Neural cell (in vitro differentiated cells): ENCODE measurements at regions not wholly inside any gene's neighbourhood (a gene's known extent, or its start where the extent isn't known, plus 50 kb on each side); places are given as distances from the start of the nearest gene placed in this dataset.

Experiments used
- H2AFZ ChIP-seq: fragments of 200-600, 300-800 bp; sonication (generic), shearing (Covaris generic); 2 replicates; pipeline ENCODE4 v1.6.0; 2014; ENCODE audit warnings: low read depth, mild to moderate bottlenecking, antibody characterized with exemption, low read length, moderate library complexity
- H3F3A ChIP-seq: fragments of 200-600 bp; shearing (Covaris generic); 2 replicates; pipeline ENCODE4 v1.6.1; 2016; ENCODE audit warnings: mild to moderate bottlenecking, moderate library complexity, mixed read lengths, antibody characterized with exemption, low read length; ENCODE audit not compliant: insufficient read depth, poor library complexity, severe bottlenecking
- H3K27ac ChIP-seq: fragments of 200-600, 300-800 bp; sonication (generic), shearing (Covaris generic); 2 replicates; pipeline ENCODE4 v1.5.1; 2014; ENCODE audit warnings: mild to moderate bottlenecking, low read length, moderate library complexity
- H3K27me3 ChIP-seq: fragments of 300-800, 200-600 bp; sonication (generic), shearing (Covaris generic); 2 replicates; pipeline ENCODE4 v1.6.0; 2014; ENCODE audit warnings: mild to moderate bottlenecking, low read depth, low read length, moderate library complexity; ENCODE audit not compliant: insufficient read depth
- H3K36me3 ChIP-seq: fragments of 300-800, 200-600 bp; sonication (generic), shearing (Covaris generic); 2 replicates; pipeline ENCODE4 v1.5.1; 2014; ENCODE audit warnings: mild to moderate bottlenecking, antibody characterized with exemption, low read length, moderate library complexity; ENCODE audit not compliant: insufficient read depth
- H3K4me2 ChIP-seq: fragments of 300-800, 200-600 bp; sonication (generic), shearing (Covaris generic); 2 replicates; pipeline ENCODE4 v1.6.0; 2014; ENCODE audit warnings: mild to moderate bottlenecking, low read length
- H3K4me3 ChIP-seq: fragments of 300-800, 200-600 bp; sonication (generic), shearing (Covaris generic); 2 replicates; pipeline ENCODE4 v1.5.1; 2014; ENCODE audit warnings: mild to moderate bottlenecking, low read length, moderate library complexity
- H3K79me2 ChIP-seq: fragments of 200-600 bp; shearing (Covaris generic); replicated peaks from 2 replicates; pipeline ENCODE4 v1.6.0; 2014; ENCODE audit warnings: mild to moderate bottlenecking, low read length, moderate library complexity; ENCODE audit not compliant: insufficient read depth
- H3K9ac ChIP-seq: fragments of 300-800, 200-600 bp; sonication (generic), shearing (Covaris generic); 2 replicates; pipeline ENCODE4 v1.6.1; 2016; ENCODE audit warnings: mild to moderate bottlenecking, low read length, mixed read lengths
- H3K9me2 ChIP-seq: fragments of 200-600 bp; shearing (Covaris generic); 2 replicates; pipeline ENCODE4 v1.6.1; 2016; ENCODE audit warnings: mild to moderate bottlenecking, low read length, mixed read lengths; ENCODE audit not compliant: insufficient read depth
- H3K9me3 ChIP-seq: fragments of 200-600, 300-800 bp; sonication (generic), shearing (Covaris generic); 2 replicates; pipeline ENCODE4 v1.6.1; 2016; ENCODE audit warnings: mild to moderate bottlenecking, mixed run types, low read length, moderate library complexity, mixed read lengths
- H4K20me1 ChIP-seq: fragments of 200-600 bp; shearing (Covaris generic); 2 replicates; pipeline ENCODE4 v1.6.1; 2016; ENCODE audit warnings: mild to moderate bottlenecking, mixed run types; ENCODE audit not compliant: insufficient read depth
- EP300 ChIP-seq: fragments of 450-650 bp; conservative IDR thresholded peaks from 2 replicates; pipeline ENCODE4 v1.6.1; 2014; ENCODE audit warnings: antibody characterized with exemption, mild to moderate bottlenecking, moderate library complexity; ENCODE audit not compliant: poor library complexity, severe bottlenecking
- EZH2 ChIP-seq: fragments of 200-600, 300-800 bp; shearing (Covaris generic), sonication (generic); IDR thresholded peaks from 2 replicates; pipeline ENCODE4 v1.6.1; 2014; ENCODE audit warnings: antibody characterized with exemption, low read length, borderline replicate concordance, mild to moderate bottlenecking; ENCODE audit not compliant: insufficient read depth, poor library complexity, severe bottlenecking
- MXI1 ChIP-seq: fragments of 450-650 bp; conservative IDR thresholded peaks from 2 replicates; pipeline ENCODE4 v1.6.1; 2014; ENCODE audit warnings: antibody characterized with exemption, mild to moderate bottlenecking; ENCODE audit not compliant: poor library complexity, severe bottlenecking
- POLR2AphosphoS5 ChIP-seq: IDR thresholded peaks from 2 replicates; pipeline ENCODE4 v1.6.1; 2012
- RAD21 ChIP-seq: fragments of 450-650 bp; conservative IDR thresholded peaks from 2 replicates; pipeline ENCODE4 v1.6.1; 2014; ENCODE audit warnings: antibody characterized with exemption, mild to moderate bottlenecking, moderate library complexity
- SMC3 ChIP-seq: fragments of 450-650 bp; conservative IDR thresholded peaks from 2 replicates; pipeline ENCODE4 v1.6.1; 2014; ENCODE audit warnings: antibody characterized with exemption, mild to moderate bottlenecking, moderate library complexity; ENCODE audit not compliant: poor library complexity
- TAF1 ChIP-seq: IDR thresholded peaks from 2 replicates; pipeline ENCODE4 v1.6.1; 2012; ENCODE audit warnings: low read depth
- TF ChIP-seq, protein P1 (sequence below): fragments of 450-650 bp; IDR thresholded peaks from 2 replicates; pipeline ENCODE4 v1.5.1; 2014; ENCODE audit warnings: antibody characterized with exemption, mild to moderate bottlenecking, moderate library complexity; ENCODE audit not compliant: poor library complexity, severe bottlenecking
- TF ChIP-seq, protein P2 (sequence below): IDR thresholded peaks from 2 replicates; pipeline ENCODE4 v1.6.1; 2012; ENCODE audit warnings: borderline replicate concordance

DNA sequence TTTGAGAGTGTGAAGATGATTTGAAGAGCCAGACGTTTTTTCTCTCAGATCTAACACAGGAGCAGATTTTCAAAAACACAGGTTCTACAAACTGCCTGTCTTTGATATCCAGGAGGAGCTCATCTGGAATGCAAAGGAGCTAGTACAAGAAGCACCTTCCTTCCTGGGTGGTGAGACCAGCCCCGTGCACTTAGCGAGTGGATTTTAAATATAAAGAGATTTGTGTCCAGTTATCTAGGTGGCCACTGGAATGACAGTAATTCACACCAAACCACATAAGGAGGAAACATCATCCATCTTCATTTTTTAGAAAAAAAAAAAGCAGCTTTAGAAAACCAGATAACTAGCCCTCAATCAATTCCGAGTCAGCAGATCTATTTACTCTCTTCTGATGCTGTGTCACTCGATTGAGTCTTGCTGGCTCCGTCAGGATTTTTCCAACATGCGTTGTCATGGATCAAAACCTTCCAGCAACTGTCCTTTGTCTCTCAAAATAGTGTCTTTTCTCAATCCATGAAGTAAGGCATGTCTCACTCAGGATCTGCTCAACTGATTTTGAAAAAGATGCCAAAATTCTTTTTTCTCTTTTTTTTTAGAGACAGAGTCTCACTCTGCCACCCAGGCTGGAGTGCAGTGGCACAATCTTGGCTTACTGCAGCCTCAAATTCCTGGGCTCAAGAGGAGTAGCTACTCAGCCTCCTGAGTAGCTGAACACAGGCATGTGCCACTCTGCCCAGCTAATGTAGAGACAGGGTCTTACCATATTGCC is 451.2 kb upstream of the PSMD7 start:
- TF ChIP-seq RAD21 (no peak), TAF1 (no peak), SMC3 (no peak), POLR2AphosphoS5 (no peak), EZH2 (no peak), MXI1 (no peak), EP300 (no peak)
- TF ChIP-seq, protein P1, sequence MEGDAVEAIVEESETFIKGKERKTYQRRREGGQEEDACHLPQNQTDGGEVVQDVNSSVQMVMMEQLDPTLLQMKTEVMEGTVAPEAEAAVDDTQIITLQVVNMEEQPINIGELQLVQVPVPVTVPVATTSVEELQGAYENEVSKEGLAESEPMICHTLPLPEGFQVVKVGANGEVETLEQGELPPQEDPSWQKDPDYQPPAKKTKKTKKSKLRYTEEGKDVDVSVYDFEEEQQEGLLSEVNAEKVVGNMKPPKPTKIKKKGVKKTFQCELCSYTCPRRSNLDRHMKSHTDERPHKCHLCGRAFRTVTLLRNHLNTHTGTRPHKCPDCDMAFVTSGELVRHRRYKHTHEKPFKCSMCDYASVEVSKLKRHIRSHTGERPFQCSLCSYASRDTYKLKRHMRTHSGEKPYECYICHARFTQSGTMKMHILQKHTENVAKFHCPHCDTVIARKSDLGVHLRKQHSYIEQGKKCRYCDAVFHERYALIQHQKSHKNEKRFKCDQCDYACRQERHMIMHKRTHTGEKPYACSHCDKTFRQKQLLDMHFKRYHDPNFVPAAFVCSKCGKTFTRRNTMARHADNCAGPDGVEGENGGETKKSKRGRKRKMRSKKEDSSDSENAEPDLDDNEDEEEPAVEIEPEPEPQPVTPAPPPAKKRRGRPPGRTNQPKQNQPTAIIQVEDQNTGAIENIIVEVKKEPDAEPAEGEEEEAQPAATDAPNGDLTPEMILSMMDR = no peak
- TF ChIP-seq, protein P2, sequence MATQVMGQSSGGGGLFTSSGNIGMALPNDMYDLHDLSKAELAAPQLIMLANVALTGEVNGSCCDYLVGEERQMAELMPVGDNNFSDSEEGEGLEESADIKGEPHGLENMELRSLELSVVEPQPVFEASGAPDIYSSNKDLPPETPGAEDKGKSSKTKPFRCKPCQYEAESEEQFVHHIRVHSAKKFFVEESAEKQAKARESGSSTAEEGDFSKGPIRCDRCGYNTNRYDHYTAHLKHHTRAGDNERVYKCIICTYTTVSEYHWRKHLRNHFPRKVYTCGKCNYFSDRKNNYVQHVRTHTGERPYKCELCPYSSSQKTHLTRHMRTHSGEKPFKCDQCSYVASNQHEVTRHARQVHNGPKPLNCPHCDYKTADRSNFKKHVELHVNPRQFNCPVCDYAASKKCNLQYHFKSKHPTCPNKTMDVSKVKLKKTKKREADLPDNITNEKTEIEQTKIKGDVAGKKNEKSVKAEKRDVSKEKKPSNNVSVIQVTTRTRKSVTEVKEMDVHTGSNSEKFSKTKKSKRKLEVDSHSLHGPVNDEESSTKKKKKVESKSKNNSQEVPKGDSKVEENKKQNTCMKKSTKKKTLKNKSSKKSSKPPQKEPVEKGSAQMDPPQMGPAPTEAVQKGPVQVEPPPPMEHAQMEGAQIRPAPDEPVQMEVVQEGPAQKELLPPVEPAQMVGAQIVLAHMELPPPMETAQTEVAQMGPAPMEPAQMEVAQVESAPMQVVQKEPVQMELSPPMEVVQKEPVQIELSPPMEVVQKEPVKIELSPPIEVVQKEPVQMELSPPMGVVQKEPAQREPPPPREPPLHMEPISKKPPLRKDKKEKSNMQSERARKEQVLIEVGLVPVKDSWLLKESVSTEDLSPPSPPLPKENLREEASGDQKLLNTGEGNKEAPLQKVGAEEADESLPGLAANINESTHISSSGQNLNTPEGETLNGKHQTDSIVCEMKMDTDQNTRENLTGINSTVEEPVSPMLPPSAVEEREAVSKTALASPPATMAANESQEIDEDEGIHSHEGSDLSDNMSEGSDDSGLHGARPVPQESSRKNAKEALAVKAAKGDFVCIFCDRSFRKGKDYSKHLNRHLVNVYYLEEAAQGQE = no peak
- H3K27me3 ChIP-seq = no peaks in the 10 kb centered on the region
- no peaks in the 10 kb centered on the region for H3K9me2 ChIP-seq
- no peaks in the 10 kb centered on the region for H3K36me3 ChIP-seq
- no peak overlapping the region for H3K27ac ChIP-seq
- no peaks in the 10 kb centered on the region for H3F3A ChIP-seq
- H3K79me2 ChIP-seq = no peaks in the 10 kb centered on the region
- no peak overlapping the region for H2AFZ ChIP-seq
- H3K9me3 ChIP-seq = no peaks in the 10 kb centered on the region
- H3K9ac ChIP-seq = no peak overlapping the region
- H3K4me2 ChIP-seq = no peak overlapping the region
- no peak overlapping the region for H3K4me3 ChIP-seq
- no peaks in the 10 kb centered on the region for H4K20me1 ChIP-seq

DNA sequence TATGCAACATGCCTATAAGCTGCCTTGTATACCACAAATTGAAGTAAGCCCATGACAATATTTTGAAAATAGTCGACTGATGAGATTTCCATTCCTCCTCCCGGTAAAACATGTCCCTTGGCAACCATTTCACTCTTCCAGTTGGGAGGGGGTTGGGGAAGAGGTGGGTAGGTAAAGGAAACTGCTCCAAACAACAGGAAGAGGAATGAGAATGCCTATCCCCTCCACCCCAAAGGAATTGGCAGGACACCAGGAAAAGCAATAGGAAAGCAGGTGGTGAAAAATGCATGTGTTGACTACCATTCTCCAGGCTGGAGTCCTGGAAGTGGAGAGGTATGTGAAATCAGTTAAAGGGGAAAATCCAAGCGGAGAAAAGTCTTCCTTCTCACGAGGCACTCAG is 455.9 kb upstream of the PSMD7 start:
- TF ChIP-seq, protein P2 = no peak
- TF ChIP-seq, protein P1 = no peak
- TF ChIP-seq POLR2AphosphoS5 (no peak), SMC3 (no peak)

More for the DNA sequence above, 455.9 kb upstream of the PSMD7 start:
- no peaks in the 10 kb centered on the region for H3K27me3 ChIP-seq
- no peaks in the 10 kb centered on the region for H3K79me2 ChIP-seq
- H3K4me3 ChIP-seq = no peak overlapping the region
- H3K9ac ChIP-seq = no peak overlapping the region
- no peaks in the 10 kb centered on the region for H4K20me1 ChIP-seq
- peaks cover 3% of the 10 kb centered on the region for H3K9me3 ChIP-seq
- no peak overlapping the region for H3K27ac ChIP-seq
- no peak overlapping the region for H3K4me2 ChIP-seq
- H2AFZ ChIP-seq = no peak overlapping the region
- H3F3A ChIP-seq = no peaks in the 10 kb centered on the region
- H3K36me3 ChIP-seq = no peaks in the 10 kb centered on the region
- H3K9me2 ChIP-seq = no peaks in the 10 kb centered on the region
